Cardiac septum (tissue), 1 donor: ENCODE measurements at regions not wholly inside any gene's neighbourhood (a gene's known extent, or its start where the extent isn't known, plus 50 kb on each side); places are given as distances from the start of the nearest gene placed in this dataset.

Experiments used
- DNase-seq: peaks from one replicate; pipeline ENCODE4 v3.0.0-alpha.2; 2020; ENCODE audit warnings: low spot score
- intact Hi-C: fragments of 100-400 bp; cut with DNase I; formaldehyde crosslinking; loops from one replicate; pipeline ENCODE4 v1.14.0; 2022
- donor health status: DM: no; HTN: no; CAD: no.

GRCh38 chr18:39724652-39725051 is 2159.1 kb upstream of the CELF4 start:
- no peak for DNase-seq
- intact Hi-C loops: no loop called here

- DNase-seq: no peak
- intact Hi-C loops: no loop called here
Observed at GRCh38 chr18:39721712-39722111, 2156.1 kb upstream of the CELF4 start.

DNA sequence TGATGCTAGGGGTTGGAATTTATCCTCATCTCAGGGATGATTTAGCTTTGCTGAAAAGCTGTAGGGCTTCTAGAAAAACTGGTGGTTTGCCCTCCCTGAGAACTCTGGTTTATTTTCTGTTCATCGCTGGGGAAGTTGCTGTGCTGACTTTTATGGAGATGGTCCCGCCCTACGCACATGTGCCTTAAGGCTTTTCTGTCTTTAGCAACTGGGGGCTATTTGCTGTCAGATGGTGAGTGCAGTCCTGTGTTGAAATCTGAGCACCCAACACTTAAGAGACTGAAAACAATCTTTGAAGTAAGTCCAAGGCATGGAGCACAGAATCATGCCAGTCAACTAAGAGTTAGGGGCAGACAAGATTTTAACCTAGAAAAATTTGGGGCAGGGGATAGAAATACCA is 2148.4 kb upstream of the CELF4 start:
- DNase-seq: no peak
- intact Hi-C loops: no loop called here

- intact Hi-C loops: no loop called here
Observed at GRCh38 chr18:39711701-39712100, 2146.1 kb upstream of the CELF4 start.

DNA sequence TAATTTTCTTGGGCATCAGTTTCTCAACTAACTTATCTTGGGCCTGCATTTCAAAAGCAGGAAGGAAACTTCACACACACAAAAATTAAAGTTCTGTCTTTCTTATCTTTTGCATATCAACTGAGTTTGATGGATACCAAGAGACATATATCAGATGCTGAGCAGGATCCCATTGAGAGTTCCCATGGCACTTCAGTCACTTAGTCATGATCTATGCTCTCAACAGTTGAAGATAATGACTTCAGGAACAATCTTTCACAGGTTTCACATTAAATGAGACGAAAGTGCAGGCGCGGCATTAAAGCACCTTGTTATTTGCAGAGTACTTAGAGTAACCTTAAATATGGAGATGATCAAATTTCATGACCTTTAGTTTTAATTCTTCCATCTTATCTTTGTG is 2139.8 kb upstream of the CELF4 start:
- intact Hi-C loops: no loop called here
- no peak for DNase-seq

More at GRCh38 chr18:39711701-39712100, 2146.1 kb upstream of the CELF4 start:
- DNase-seq: no peak

DNA sequence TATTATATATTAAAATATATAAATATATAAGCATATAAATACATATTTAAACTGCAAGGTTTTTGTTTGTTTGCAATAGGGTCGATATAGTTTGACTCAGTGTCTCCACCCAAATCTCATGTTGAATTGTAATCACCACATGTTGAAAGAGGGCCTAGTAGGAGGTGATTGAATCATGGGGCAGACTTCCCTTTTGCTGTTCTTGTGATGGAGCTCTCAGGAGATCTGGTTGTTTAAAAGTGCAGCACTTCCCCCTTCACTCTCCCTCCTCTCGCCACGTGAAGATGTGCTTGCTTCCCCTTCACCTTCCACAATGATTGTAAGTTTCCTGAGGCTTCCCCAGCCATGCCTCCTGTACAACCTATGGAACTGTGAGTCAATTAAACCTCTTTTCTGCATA is 2137.3 kb upstream of the CELF4 start:
- intact Hi-C loops: no loop called here
- no peak for DNase-seq

DNA sequence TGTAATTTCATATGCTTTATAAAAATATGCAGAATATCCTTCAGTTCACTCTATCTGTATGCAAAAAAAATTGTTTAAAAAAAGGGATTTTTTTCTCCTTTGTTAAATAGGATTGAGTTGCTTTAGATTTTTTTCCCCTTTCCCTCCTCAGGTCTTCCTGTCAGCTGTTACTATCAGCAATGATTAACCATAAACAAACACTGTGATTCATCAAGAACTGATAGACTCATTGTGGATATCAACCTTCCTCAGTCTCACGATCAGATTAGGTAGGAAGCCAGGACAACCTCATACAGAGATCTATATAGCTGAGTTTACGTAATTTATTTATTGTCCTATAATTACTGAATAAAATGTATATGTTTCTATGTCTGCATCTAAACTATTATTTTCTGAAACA is 2136.2 kb upstream of the CELF4 start:
- intact Hi-C loops: no loop called here
- no peak for DNase-seq

GRCh38 chr18:39701055-39701783 is 2135.6 kb upstream of the CELF4 start:
- intact Hi-C loops: no loop called here
- DNase-seq: no peak

DNA sequence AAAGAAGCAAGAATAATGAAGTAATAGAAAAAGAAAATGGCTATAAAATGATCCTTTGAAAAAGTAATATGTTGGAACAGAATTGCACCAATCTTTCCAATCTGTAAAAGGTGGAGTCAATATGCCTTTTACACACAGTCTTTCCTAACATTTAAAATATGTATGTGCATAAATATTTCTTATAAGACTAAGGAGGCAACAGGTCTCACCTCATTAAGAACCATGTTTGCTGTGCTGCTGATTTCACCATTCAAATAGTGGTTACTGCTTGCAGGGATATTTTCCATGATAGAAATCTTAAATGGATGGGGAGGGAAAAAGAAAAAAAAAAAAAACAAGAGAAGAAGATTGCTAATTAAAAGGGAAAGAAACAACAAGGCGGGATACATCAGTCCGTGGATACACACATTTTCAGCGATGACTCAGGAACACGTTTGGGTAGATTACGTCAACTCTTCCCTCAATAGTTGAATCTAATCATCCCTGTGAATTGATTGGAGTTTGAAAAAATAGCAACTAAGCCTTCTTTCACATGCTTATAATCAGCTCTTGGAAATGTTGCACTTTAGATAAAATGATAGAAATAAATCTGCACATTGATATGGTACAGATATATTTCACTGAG is 2133.9 kb upstream of the CELF4 start:
- intact Hi-C loops: no loop called here
- DNase-seq: no peak

DNA sequence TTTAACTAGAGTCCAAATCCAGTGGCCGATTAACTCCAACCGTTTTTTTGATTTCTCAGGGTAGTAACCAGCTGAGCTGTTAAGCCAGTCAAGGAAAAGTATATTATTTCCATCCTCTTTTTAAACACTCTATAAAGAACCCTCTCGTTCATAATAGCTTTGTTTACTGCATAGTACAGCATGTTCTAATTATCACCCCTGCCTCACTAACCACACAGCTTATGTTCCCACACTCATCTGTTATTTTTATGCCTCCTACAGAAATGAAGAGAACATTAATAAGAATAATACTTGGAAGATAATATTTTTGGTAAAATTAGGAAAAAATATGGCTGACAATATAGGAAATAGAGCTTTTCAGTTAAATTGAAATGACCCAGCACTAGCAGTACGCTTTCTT is 2132.8 kb upstream of the CELF4 start:
- intact Hi-C loops: no loop called here
- no peak for DNase-seq

GRCh38 chr18:39693359-39693758 is 2127.8 kb upstream of the CELF4 start:
- DNase-seq: no peak
- intact Hi-C loops: no loop called here

GRCh38 chr18:39692367-39693015 is 2126.9 kb upstream of the CELF4 start:
- DNase-seq: no peak
- intact Hi-C loops: no loop called here

GRCh38 chr18:39685303-39685902 is 2119.8 kb upstream of the CELF4 start:
- intact Hi-C loops: no loop called here
- no peak for DNase-seq

GRCh38 chr18:39681061-39681460 is 2115.5 kb upstream of the CELF4 start:
- no peak for DNase-seq
- intact Hi-C loops: no loop called here

DNA sequence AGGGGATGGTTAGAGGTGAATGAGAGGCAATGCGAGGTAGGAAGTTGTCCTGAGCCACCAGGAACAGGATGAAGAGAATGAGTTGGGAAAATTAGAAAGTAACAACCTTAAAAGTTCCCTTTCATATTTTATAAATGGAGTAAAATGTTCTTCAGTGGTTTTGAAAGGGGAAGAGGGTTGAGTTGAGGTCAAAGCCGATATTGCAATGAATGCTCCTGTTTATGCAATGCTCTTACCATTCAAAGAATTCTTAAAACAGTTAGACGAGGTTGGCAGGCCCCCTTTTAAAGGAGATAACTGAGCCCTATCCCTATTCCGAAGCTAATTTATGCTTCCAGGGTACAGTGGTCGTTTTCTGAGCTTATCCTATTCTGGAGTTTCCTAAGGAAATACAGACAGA is 2110.3 kb upstream of the CELF4 start:
- intact Hi-C loops: no loop called here
- DNase-seq: no peak

GRCh38 chr18:39675368-39675767 is 2109.8 kb upstream of the CELF4 start:
- intact Hi-C loops: no loop called here
- no peak for DNase-seq

DNA sequence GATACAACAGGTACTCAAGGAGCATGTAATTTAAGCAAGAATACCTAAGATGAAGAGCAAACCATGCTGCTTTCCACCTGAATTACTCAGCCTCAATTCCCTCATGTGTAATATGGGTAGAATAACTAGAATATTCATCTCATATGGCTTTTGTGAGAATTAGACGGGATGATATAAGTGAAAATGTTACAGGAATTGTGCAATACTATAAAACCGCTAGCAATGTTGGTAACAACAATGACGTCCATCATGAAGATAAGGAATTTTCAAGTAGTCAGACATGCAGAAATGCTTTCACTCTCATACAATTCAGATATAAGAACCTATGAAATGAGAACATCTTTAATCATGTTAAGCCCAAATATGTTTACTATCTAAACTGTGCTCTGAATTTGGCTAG is 2106.6 kb upstream of the CELF4 start:
- DNase-seq: no peak

DNA sequence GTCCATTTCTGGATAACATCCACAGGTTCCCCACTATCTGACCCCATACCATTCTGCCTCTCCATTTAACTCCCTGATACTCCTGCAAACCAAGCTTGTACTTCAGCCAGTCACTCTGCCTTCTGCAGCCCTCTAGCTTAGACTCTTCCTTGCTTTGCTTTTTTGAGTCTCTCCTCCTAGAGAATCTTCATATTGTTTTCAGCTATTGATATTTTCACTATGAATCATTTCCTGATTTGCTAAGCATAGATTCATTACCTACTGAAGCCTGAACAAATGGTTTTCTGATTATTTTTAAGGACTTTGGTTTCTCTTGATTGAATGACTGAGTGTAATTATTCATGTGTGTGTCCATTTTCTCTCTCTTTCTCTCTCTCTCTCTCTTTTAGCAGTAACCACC is 2102.3 kb upstream of the CELF4 start:
- intact Hi-C loops: no loop called here
- DNase-seq: no peak

More for the DNA sequence above, 2106.6 kb upstream of the CELF4 start:
- intact Hi-C loops: no loop called here

GRCh38 chr18:39666541-39666940 is 2100.9 kb upstream of the CELF4 start:
- no peak for DNase-seq
- intact Hi-C loops: no loop called here

GRCh38 chr18:39661856-39662366 is 2096.3 kb upstream of the CELF4 start:
- intact Hi-C loops: no loop called here
- DNase-seq: no peak
